Right atrium auricular region (tissue), 2 donors: ENCODE measurements at regions not wholly inside any gene's neighbourhood (a gene's known extent, or its start where the extent isn't known, plus 50 kb on each side); places are given as distances from the start of the nearest gene placed in this dataset.

Experiments used
- DNase-seq: peaks from one replicate; pipeline ENCODE4 v3.0.0-alpha.2; 2019; ENCODE audit warnings: low spot score
- H3K27ac ChIP-seq, 2 donors: fragments of 200-600 bp; sonication (generic); 1 replicate in 1 of 2; 2 replicates in 1 of 2; pipeline ENCODE4 v1.5.1; 2016 to 2019
- H3K27me3 ChIP-seq, 2 donors: fragments of 200-600 bp; sonication (generic); one replicate each; pipeline versions ENCODE4 v1.5.1 to v1.6.0; 2017 to 2019
- H3K36me3 ChIP-seq: fragments of 200-600 bp; sonication (generic); one replicate; pipeline ENCODE4 v1.5.1; 2016
- H3K4me1 ChIP-seq, 2 donors: fragments of 200-600 bp; sonication (generic); one replicate each; pipeline versions ENCODE4 v1.5.1 to v1.6.0; 2017 to 2019
- H3K4me3 ChIP-seq, 2 donors: fragments of 200-600 bp; sonication (generic); 1 replicate in 1 of 2; 2 replicates in 1 of 2; pipeline ENCODE4 v1.5.1; 2017 to 2019; ENCODE audit warnings: mild to moderate bottlenecking in 1 of 2, moderate library complexity in 1 of 2
- H3K9me3 ChIP-seq, 2 donors: fragments of 200-600 bp; sonication (generic); one replicate each; pipeline ENCODE4 v1.5.1; 2019
- CTCF ChIP-seq, 2 donors: fragments of 200-600 bp; sonication (generic); IDR thresholded peaks; one replicate each; pipeline ENCODE4 v1.5.1; 2019; ENCODE audit warnings: antibody characterized with exemption in 2 of 2

GRCh38 chr4:98712607-98713006 lies 54.2 kb upstream of the TSPAN5 start:
- no peak for DNase-seq
- Histone ChIP-seq H3K36me3 (no peaks in the 10 kb centered on the region), H3K27ac (no peak overlapping the region), H3K27me3 (no peaks in the 10 kb centered on the region), H3K4me1 (no peaks in the 10 kb centered on the region), H3K4me3 (no peak overlapping the region), H3K9me3 (no peaks in the 10 kb centered on the region)
- TF ChIP-seq CTCF (IDR thresholded peaks at IDR 0.05): no peak

GRCh38 chr4:98711526-98711925 lies 53.1 kb upstream of the TSPAN5 start:
- H3K4me3 ChIP-seq: no peak overlapping the region
- TF ChIP-seq CTCF (IDR thresholded peaks at IDR 0.05): no peak
- no peaks in the 10 kb centered on the region for H3K9me3 ChIP-seq
- no peak overlapping the region for H3K27ac ChIP-seq
- no peaks in the 10 kb centered on the region for H3K36me3 ChIP-seq
- no peak for DNase-seq
- H3K27me3 ChIP-seq: no peaks in the 10 kb centered on the region
- no peaks in the 10 kb centered on the region for H3K4me1 ChIP-seq

- no peaks in the 10 kb centered on the region for H3K4me1 ChIP-seq
- DNase-seq: no peak
- TF ChIP-seq CTCF (IDR thresholded peaks at IDR 0.05): no peak
- H3K36me3 ChIP-seq: no peaks in the 10 kb centered on the region
- H3K27me3 ChIP-seq: no peaks in the 10 kb centered on the region
- H3K9me3 ChIP-seq: no peaks in the 10 kb centered on the region
- H3K27ac ChIP-seq: no peak overlapping the region
- no peak overlapping the region for H3K4me3 ChIP-seq
Observed at GRCh38 chr4:98710831-98711230, 52.4 kb upstream of the TSPAN5 start.
